GM18511 (cell line): ENCODE measurements at regions not wholly inside any gene's neighbourhood (a gene's known extent, or its start where the extent isn't known, plus 50 kb on each side); places are given as distances from the start of the nearest gene placed in this dataset.
A peak's percentile ranks its signal among the peaks of the same experiment; 100 is the strongest.
"Not testable (repeated sequence)": the region's sequence is repeated elsewhere in the genome, so short reads cannot be mapped to it uniquely, and the experiment has no call there.

Experiments used
- ATAC-seq: cut with Tn5 transposase; IDR thresholded peaks from one replicate; pipeline ENCODE4 v1.9.1; 2021; ENCODE audit warnings: mild to moderate bottlenecking, moderate library complexity; ENCODE audit not compliant: unreplicated experiment

GRCh38 chr11:100576718-100577021, 110.4 kb upstream of the ARHGAP42 start:
- ATAC-seq, result no peak

- ATAC-seq, result no peak
Measured at GRCh38 chr11:100578831-100579311, 108.2 kb upstream of the ARHGAP42 start.

GRCh38 chr11:100581318-100581717, 105.8 kb upstream of the ARHGAP42 start:
- no peak for ATAC-seq

- no peak for ATAC-seq
Measured at GRCh38 chr11:100584201-100584985, 102.7 kb upstream of the ARHGAP42 start.

GRCh38 chr11:100585728-100586127, 101.4 kb upstream of the ARHGAP42 start:
- no peak for ATAC-seq

- no peak for ATAC-seq
Measured at GRCh38 chr11:100586361-100587101, 100.6 kb upstream of the ARHGAP42 start.

- ATAC-seq, result no peak
Measured at GRCh38 chr11:100592619-100593260, 94.3 kb upstream of the ARHGAP42 start.

- no peak for ATAC-seq
Measured at GRCh38 chr11:100593291-100593690, 93.8 kb upstream of the ARHGAP42 start.

GRCh38 chr11:100594320-100594719, 92.8 kb upstream of the ARHGAP42 start:
- ATAC-seq, result no peak

- no peak for ATAC-seq
Measured at GRCh38 chr11:100600941-100601340, 86.1 kb upstream of the ARHGAP42 start.

GRCh38 chr11:100602716-100603115, 84.4 kb upstream of the ARHGAP42 start:
- no peak for ATAC-seq

GRCh38 chr11:100607761-100608160, 79.3 kb upstream of the ARHGAP42 start:
- not testable (repeated sequence) for ATAC-seq

- ATAC-seq, result peak; percentile 90
Measured at GRCh38 chr11:100612766-100613165, 74.3 kb upstream of the ARHGAP42 start.

GRCh38 chr11:100618914-100619313, 68.2 kb upstream of the ARHGAP42 start:
- ATAC-seq, result no peak

GRCh38 chr11:100619484-100619883, 67.6 kb upstream of the ARHGAP42 start:
- ATAC-seq, result no peak

GRCh38 chr11:100622404-100622803, 64.7 kb upstream of the ARHGAP42 start:
- ATAC-seq, result no peak

GRCh38 chr11:100624346-100624745, 62.7 kb upstream of the ARHGAP42 start:
- ATAC-seq, result no peak

- ATAC-seq, result no peak
Measured at GRCh38 chr11:100625041-100625440, 62.0 kb upstream of the ARHGAP42 start.

- no peak for ATAC-seq
Measured at GRCh38 chr11:100629671-100630070, 57.4 kb upstream of the ARHGAP42 start.

GRCh38 chr11:100630898-100631297, 56.2 kb upstream of the ARHGAP42 start:
- no peak for ATAC-seq

- ATAC-seq, result no peak
Measured at GRCh38 chr11:100631316-100631715, 55.8 kb upstream of the ARHGAP42 start.

- ATAC-seq, result no peak
Measured at GRCh38 chr11:100632941-100633452, 54.1 kb upstream of the ARHGAP42 start.
